Fibroblast of pulmonary artery (primary cell): ENCODE measurements at regions not wholly inside any gene's neighbourhood (a gene's known extent, or its start where the extent isn't known, plus 50 kb on each side); places are given as distances from the start of the nearest gene placed in this dataset.
A peak's percentile ranks its signal among the peaks of the same experiment; 100 is the strongest.

Experiments used
- DNase-seq: peaks from one replicate; pipeline ENCODE4 v3.0.0-alpha.2; 2010; ENCODE audit warnings: low read depth
- H3K4me3 ChIP-seq: replicated peaks from 2 replicates; pipeline ENCODE4 v1.5.1; 2011; ENCODE audit warnings: low read depth, mild to moderate bottlenecking, control low read depth, low read length, moderate library complexity
- TF ChIP-seq, protein P1 (sequence below): IDR thresholded peaks from 2 replicates; pipeline ENCODE4 v1.5.1; 2011; ENCODE audit warnings: mild to moderate bottlenecking, control low read depth, low read length, inconsistent platforms; ENCODE audit errors: missing control alignments

DNA sequence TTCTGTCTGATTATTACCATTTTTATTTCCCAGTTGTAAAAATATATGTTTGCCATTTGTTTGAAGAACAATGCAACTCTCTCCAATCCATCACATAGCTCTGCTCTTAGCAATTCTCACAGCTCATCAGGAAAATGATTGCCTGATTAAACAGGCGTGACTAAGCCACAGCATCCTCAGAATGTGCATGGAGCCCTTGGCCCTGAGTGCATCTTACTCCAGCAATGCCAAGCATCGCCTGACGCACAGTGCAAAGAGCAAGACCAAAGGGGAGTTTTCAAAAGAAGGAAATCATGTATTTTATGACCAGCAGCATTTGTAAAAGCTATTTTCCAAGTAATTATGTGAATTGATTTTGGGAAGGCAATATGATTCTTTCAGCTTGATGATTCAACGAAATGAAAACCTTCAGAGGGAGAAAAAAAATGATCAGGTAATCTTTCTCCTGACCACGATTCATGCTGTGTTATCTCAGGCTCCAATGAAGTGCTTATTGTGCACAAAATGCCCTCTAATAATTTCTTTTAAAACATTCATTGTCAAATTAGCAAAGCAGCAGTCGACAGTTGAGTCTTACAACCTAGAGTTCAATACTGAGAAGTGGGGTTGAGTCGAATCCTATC is 138.0 kb upstream of the FAM9B start:
- DNase-seq = peak; percentile 17
- H3K4me3 ChIP-seq = no peak overlapping the region
- TF ChIP-seq, protein P1, sequence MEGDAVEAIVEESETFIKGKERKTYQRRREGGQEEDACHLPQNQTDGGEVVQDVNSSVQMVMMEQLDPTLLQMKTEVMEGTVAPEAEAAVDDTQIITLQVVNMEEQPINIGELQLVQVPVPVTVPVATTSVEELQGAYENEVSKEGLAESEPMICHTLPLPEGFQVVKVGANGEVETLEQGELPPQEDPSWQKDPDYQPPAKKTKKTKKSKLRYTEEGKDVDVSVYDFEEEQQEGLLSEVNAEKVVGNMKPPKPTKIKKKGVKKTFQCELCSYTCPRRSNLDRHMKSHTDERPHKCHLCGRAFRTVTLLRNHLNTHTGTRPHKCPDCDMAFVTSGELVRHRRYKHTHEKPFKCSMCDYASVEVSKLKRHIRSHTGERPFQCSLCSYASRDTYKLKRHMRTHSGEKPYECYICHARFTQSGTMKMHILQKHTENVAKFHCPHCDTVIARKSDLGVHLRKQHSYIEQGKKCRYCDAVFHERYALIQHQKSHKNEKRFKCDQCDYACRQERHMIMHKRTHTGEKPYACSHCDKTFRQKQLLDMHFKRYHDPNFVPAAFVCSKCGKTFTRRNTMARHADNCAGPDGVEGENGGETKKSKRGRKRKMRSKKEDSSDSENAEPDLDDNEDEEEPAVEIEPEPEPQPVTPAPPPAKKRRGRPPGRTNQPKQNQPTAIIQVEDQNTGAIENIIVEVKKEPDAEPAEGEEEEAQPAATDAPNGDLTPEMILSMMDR = no peak

- DNase-seq = no peak
- H3K4me3 ChIP-seq = no peak overlapping the region
- TF ChIP-seq, protein P1 = no peak
Observed at GRCh38 chrX:9172464-9172850, 138.5 kb upstream of the FAM9B start.

- H3K4me3 ChIP-seq = no peak overlapping the region
- no peak for DNase-seq
- TF ChIP-seq, protein P1 = no peak
Observed at GRCh38 chrX:9180623-9181022, 146.7 kb upstream of the FAM9B start.

DNA sequence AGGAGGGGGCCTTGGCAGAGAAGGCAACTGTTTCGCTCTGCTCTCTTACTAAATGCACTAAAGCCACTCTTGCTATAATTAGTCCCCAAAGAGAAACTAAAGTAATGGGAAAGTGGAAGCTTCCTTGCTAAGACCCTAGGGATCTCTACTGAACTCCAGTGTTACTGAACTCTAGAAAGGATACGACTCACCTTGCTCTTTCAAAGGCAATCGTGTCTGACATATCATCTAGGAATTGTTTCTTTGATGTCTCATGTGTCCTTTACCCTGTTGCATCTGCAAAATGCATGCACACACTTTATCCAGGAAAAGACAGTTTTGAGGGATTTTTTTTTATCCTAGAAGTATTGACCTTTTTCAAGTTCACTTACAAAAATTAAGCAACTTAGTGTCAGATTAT is 148.1 kb upstream of the FAM9B start:
- no peak overlapping the region for H3K4me3 ChIP-seq
- TF ChIP-seq, protein P1 = no peak
- DNase-seq = no peak

- no peak overlapping the region for H3K4me3 ChIP-seq
- TF ChIP-seq, protein P1 = no peak
- no peak for DNase-seq
Observed at GRCh38 chrX:9183481-9183880, 149.6 kb upstream of the FAM9B start.

DNA sequence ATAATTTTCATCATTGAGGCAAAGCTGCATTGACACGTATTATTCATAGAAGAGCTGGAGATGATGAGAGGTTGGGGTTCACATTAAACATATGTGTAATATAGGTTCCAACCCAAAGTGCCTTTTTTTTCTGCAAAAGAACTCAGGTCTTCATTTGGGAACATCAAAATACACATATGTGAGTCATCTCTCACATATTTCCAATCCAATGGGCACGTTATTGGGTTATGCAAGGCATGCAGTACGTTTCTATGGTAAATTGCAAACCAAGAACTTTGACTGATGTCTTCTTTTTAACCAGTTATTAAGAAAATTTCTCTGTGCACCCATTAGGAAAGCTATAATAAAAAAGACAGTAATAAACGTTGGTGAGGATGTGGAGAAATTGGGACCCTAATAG is 150.3 kb upstream of the FAM9B start:
- TF ChIP-seq, protein P1 = no peak
- H3K4me3 ChIP-seq = no peak overlapping the region
- peak; percentile 3 for DNase-seq

DNA sequence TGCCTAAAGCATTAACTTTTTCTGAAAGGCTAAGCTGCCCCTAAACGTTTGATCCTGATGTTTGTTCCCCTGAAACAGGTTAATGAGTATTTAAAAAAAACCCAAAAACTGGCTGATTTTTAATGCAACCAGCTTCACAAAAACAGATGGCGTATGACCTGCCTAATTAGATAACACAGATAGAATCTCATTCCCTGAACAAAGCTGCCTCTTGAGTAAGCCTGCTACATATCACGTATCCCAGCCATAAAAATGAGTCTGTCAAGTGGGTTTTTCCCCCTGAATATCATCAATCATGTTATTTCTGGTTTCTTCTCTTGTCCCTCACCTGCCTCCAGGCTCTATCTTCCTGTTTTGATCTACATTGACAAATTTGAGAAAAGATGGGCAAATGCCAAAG is 154.2 kb upstream of the FAM9B start:
- no peak overlapping the region for H3K4me3 ChIP-seq
- TF ChIP-seq, protein P1 = no peak
- DNase-seq = no peak
